ENCODE measurements at regions not wholly inside any gene's neighbourhood (a gene's known extent, or its start where the extent isn't known, plus 50 kb on each side); places are given as distances from the start of the nearest gene placed in this dataset.
A peak's percentile ranks its signal among the peaks of the same experiment; 100 is the strongest.

- Histone ChIP-seq H2AFZ (ENCODE audit: insufficient read depth, low read depth, low read length, poor library complexity, severe bottlenecking) (no peak overlapping the region), H3K79me2 (ENCODE audit: control insufficient read depth, insufficient read depth, low read length) (peaks cover 100% of the 10 kb centered on the region), H3K36me3 (replicated peaks in 1 of 2; ENCODE audit: control extremely low read depth in 1 of 2, control insufficient read depth in 1 of 2, extremely low read depth in 1 of 2, insufficient read depth in 2 of 2, low read length in 1 of 2) (peaks cover 0 to 9% of the 10 kb centered on the region in 2 experiments), H3K4me1 (ENCODE audit: control insufficient read depth in 2 of 2, insufficient read depth in 2 of 2, low read length in 2 of 2) (peaks cover 60 to 83% of the 10 kb centered on the region in 2 donors), H3K4me3 (ENCODE audit: control extremely low read depth in 1 of 5, extremely low read depth in 1 of 5, insufficient read depth in 1 of 5, low read depth in 2 of 5, low read length in 4 of 5) (no peak overlapping the region), H3K27me3 (replicated peaks in 1 of 4; ENCODE audit: control extremely low read depth in 1 of 4, control insufficient read depth in 3 of 4, insufficient read depth in 4 of 4, low read length in 3 of 4) (no peaks in the 10 kb centered on the region), H3K9ac (ENCODE audit: low read length) (no peak overlapping the region), H4K20me1 (ENCODE audit: control insufficient read depth, insufficient read depth, low read length, poor library complexity, severe bottlenecking) (peaks cover 91% of the 10 kb centered on the region), H3K4me2 (replicated peaks; ENCODE audit: low read depth, low read length, poor library complexity, severe bottlenecking) (peak overlapping the region; percentile 51), H3K27ac (ENCODE audit: low read length in 2 of 2) (peak overlapping the region in 1 of 2 donors; percentile 53), H3K9me3 (ENCODE audit: control extremely low read depth in 1 of 3, control insufficient read depth in 2 of 3, insufficient read depth in 1 of 3, low read length in 2 of 3) (no peaks in the 10 kb centered on the region)
- ChIA-PET POLR2A (no interaction called here), CTCF (interaction anchor here (1.5 kb wide), 1 partner anchor 84 kb away, joined by 5 read pairs; no protein-coding TSS in a partner anchor)
- DNase-seq (no peak), ATAC-seq (ENCODE audit: low read depth) (no peak)
- Mint-ChIP-seq H3K27ac (peak overlapping the region; percentile 8), H3K4me1 (peaks cover 87% of the 10 kb centered on the region), H3K4me3 (peak overlapping the region; percentile 3), H3K27me3 (no peaks in the 10 kb centered on the region), H3K9me3 (ENCODE audit: insufficient read depth) (no peaks in the 10 kb centered on the region)
- TF ChIP-seq CTCF (IDR thresholded peaks at IDR 0.05) (no peak), EZH2 (IDR thresholded peaks at IDR 0.05; ENCODE audit: borderline replicate concordance, insufficient read depth, low read depth, low read length, poor library complexity, severe bottlenecking) (no peak)
- intact Hi-C loops (cut with micrococcal nuclease): loop anchor here (5.0 kb wide), 1 partner anchor 34 kb away; no protein-coding TSS in a partner anchor
- 31% methylated on average over 4 of the region's 4 CpGs for WGBS (ENCODE audit: insufficient coverage)
Measured at GRCh38 chr2:134161170-134161547, 92.7 kb upstream of the MGAT5 start.

GRCh38 chr2:134163336-134163735 is 90.5 kb upstream of the MGAT5 start:
- H3K4me1 Mint-ChIP-seq: peaks cover 87% of the 10 kb centered on the region
- intact Hi-C loops (cut with micrococcal nuclease): loop anchor here (5.0 kb wide), 1 partner anchor 36 kb away; no protein-coding TSS in a partner anchor
- ChIA-PET CTCF (no interaction called here), POLR2A (no interaction called here)
- DNase-seq: no peak
- peak overlapping the region; percentile 17 for H3K4me3 Mint-ChIP-seq
- no peaks in the 10 kb centered on the region for H3K27me3 ChIP-seq (replicated peaks in 1 of 4; ENCODE audit: control extremely low read depth in 1 of 4, control insufficient read depth in 3 of 4, insufficient read depth in 4 of 4, low read length in 3 of 4)
- peak overlapping the region; percentile 11 for H3K4me2 ChIP-seq (replicated peaks; ENCODE audit: low read depth, low read length, poor library complexity, severe bottlenecking)
- peak overlapping the region; percentile 16 for H3K9ac ChIP-seq (ENCODE audit: low read length)
- peaks cover 100% of the 10 kb centered on the region for H3K79me2 ChIP-seq (ENCODE audit: control insufficient read depth, insufficient read depth, low read length)
- H3K4me3 ChIP-seq (ENCODE audit: control extremely low read depth in 1 of 5, extremely low read depth in 1 of 5, insufficient read depth in 1 of 5, low read depth in 2 of 5, low read length in 4 of 5): no peak overlapping the region
- no peaks in the 10 kb centered on the region for H3K9me3 Mint-ChIP-seq (ENCODE audit: insufficient read depth)
- H2AFZ ChIP-seq (ENCODE audit: insufficient read depth, low read depth, low read length, poor library complexity, severe bottlenecking): no peak overlapping the region
- H3K27ac Mint-ChIP-seq: peak overlapping the region; percentile 57
- TF ChIP-seq CTCF (IDR thresholded peaks at IDR 0.05): no peak
- no peaks in the 10 kb centered on the region for H3K9me3 ChIP-seq (ENCODE audit: control extremely low read depth in 1 of 3, control insufficient read depth in 2 of 3, insufficient read depth in 1 of 3, low read length in 2 of 3)
- peak overlapping the region in 1 of 2 donors; percentile 44 for H3K27ac ChIP-seq (ENCODE audit: low read length in 2 of 2)
- H3K27me3 Mint-ChIP-seq: no peaks in the 10 kb centered on the region
- H3K4me1 ChIP-seq (ENCODE audit: control insufficient read depth in 2 of 2, insufficient read depth in 2 of 2, low read length in 2 of 2): peaks cover 65 to 78% of the 10 kb centered on the region in 2 donors
- no peak for ATAC-seq (ENCODE audit: low read depth)
- H4K20me1 ChIP-seq (ENCODE audit: control insufficient read depth, insufficient read depth, low read length, poor library complexity, severe bottlenecking): peaks cover 84% of the 10 kb centered on the region
- WGBS (ENCODE audit: insufficient coverage): 90% methylated on average over 4 of the region's 4 CpGs
- H3K36me3 ChIP-seq (replicated peaks in 1 of 2; ENCODE audit: control extremely low read depth in 1 of 2, control insufficient read depth in 1 of 2, extremely low read depth in 1 of 2, insufficient read depth in 2 of 2, low read length in 1 of 2): peaks cover 0 to 7% of the 10 kb centered on the region in 2 experiments
